K562 (cell line): ENCODE measurements at regions not wholly inside any gene's neighbourhood (a gene's known extent, or its start where the extent isn't known, plus 50 kb on each side); places are given as distances from the start of the nearest gene placed in this dataset.

ENCODE experiments used
- ATAC-seq: fragments of 200-7000 bp; cut with Tn5 transposase; 3 replicates; pipeline ENCODE4 v1.9.1; 2020; ENCODE audit warnings: moderate library complexity
- BruUV-seq: library from RNA; stranded (reverse); fragments of 400-500 nt; replicated peaks from 2 replicates; lab custom pipeline; 2021; lab: Mats Ljungman, UMichigan
- CTCF ChIA-PET: fragments of 300-600 bp; formaldehyde crosslinking; extraction: SDS; loops from one replicate; lab custom pipeline; 2021; ENCODE audit warnings: low intra/inter-chr PET ratio; lab: Yijun Ruan, JAX
- POLR2A ChIA-PET: fragments of 300-600, 350-650 bp; sonication (Branson Sonifier 250); formaldehyde crosslinking; extraction: SDS; loops from one replicate; lab custom pipeline; 2021; ENCODE audit warnings: antibody characterized with exemption, inconsistent platforms; lab: Yijun Ruan, JAX
- DNase-seq, 4 experiments: peaks; one replicate each; pipeline versions ENCODE4 v3.0.0 to v3.0.0-alpha.2; 2011 to 2018; ENCODE audit warnings: low spot score in 3 of 4, mixed read lengths in 3 of 4; ENCODE audit errors: extremely low read depth in 1 of 4
- FAIRE-seq: peaks from 2 replicates; lab custom pipeline; 2011; peaks lifted over from hg19 to GRCh38; lab: Jason Lieb, UNC
- H2AFZ ChIP-seq: 2 replicates; pipeline ENCODE4 v1.6.0; 2011; ENCODE audit warnings: low read depth, low read length, control low read depth, inconsistent platforms
- H3K27ac ChIP-seq: fragments of 200-600 bp; 3 replicates; pipeline ENCODE4 v1.8.0; 2011; ENCODE audit warnings: low read depth, mild to moderate bottlenecking, control low read depth, inconsistent platforms, low read length, moderate library complexity, mixed read lengths; ENCODE audit errors: extremely low read depth
- H3K27me3 ChIP-seq, 2 experiments: fragments of 300-600 bp in 1 of 2; 2 replicates in 1 of 2; 3 replicates in 1 of 2; pipeline versions ENCODE4 v1.6.0 to v1.8.0; 2011; ENCODE audit warnings: inconsistent platforms in 2 of 2, low read length in 2 of 2, mild to moderate bottlenecking in 1 of 2, mixed read lengths in 1 of 2, moderate library complexity in 1 of 2; ENCODE audit not compliant: control insufficient read depth in 2 of 2, insufficient read depth in 2 of 2
- H3K36me3 ChIP-seq: fragments of 300-600 bp; 3 replicates; pipeline ENCODE4 v1.8.0; 2011; ENCODE audit warnings: mild to moderate bottlenecking, low read length, inconsistent platforms; ENCODE audit not compliant: control insufficient read depth, insufficient read depth
- H3K4me1 ChIP-seq, 2 experiments: fragments of 200-600 bp in 1 of 2; replicated peaks in 1 of 2; 2 replicates in 1 of 2; 3 replicates in 1 of 2; pipeline versions ENCODE4 v1.5.1 to v1.8.0; 2011; ENCODE audit warnings: inconsistent platforms in 2 of 2, low read length in 2 of 2, mild to moderate bottlenecking in 1 of 2, mixed read lengths in 1 of 2, moderate library complexity in 1 of 2; ENCODE audit not compliant: control insufficient read depth in 2 of 2, insufficient read depth in 2 of 2
- H3K4me2 ChIP-seq: 2 replicates; pipeline ENCODE4 v1.6.1; 2011; ENCODE audit warnings: low read length, control low read depth, inconsistent platforms, mixed read lengths; ENCODE audit not compliant: insufficient read depth
- H3K4me3 ChIP-seq: fragments of 200-600 bp; sonication (generic), shearing (Covaris generic); 2 replicates; pipeline ENCODE4 v1.5.1; 2016; ENCODE audit warnings: control low read depth, inconsistent platforms
- H3K79me2 ChIP-seq: fragments of 200-600 bp; 3 replicates; pipeline ENCODE4 v1.8.0; 2011; ENCODE audit warnings: low read length, inconsistent platforms; ENCODE audit not compliant: control insufficient read depth, insufficient read depth
- H3K9ac ChIP-seq, 2 experiments: 2 replicates each; pipeline versions ENCODE4 v1.6.0 to v1.6.1; 2011; ENCODE audit warnings: low read depth in 2 of 2, low read length in 2 of 2, control low read depth in 1 of 2, inconsistent platforms in 1 of 2, mild to moderate bottlenecking in 1 of 2, mixed read lengths in 1 of 2; ENCODE audit not compliant: insufficient read depth in 1 of 2
- H3K9me1 ChIP-seq: one replicate; pipeline ENCODE4 v1.6.0; 2011; ENCODE audit warnings: inconsistent platforms, mild to moderate bottlenecking, low read length, moderate library complexity; ENCODE audit not compliant: control insufficient read depth, insufficient read depth
- H3K9me3 ChIP-seq: replicated peaks from 2 replicates; pipeline ENCODE4 v1.5.1; 2011; ENCODE audit warnings: low read depth, low read length, inconsistent platforms; ENCODE audit not compliant: control insufficient read depth, insufficient read depth
- H4K20me1 ChIP-seq: replicated peaks from 2 replicates; pipeline ENCODE4 v1.6.1; 2011; ENCODE audit warnings: low read length, inconsistent platforms, mixed read lengths; ENCODE audit not compliant: control insufficient read depth, insufficient read depth
- HINFP ChIP-seq: fragments of 450-650 bp; conservative IDR thresholded peaks from 2 replicates; pipeline ENCODE4 v1.6.1; 2016; ENCODE audit warnings: missing genetic modification characterization, low read depth, mild to moderate bottlenecking, control low read depth, missing compliant biosample characterization
- JUNB ChIP-seq: fragments of 450-650 bp; formaldehyde crosslinking; conservative IDR thresholded peaks from 2 replicates; pipeline ENCODE4 v1.4.0; 2020; ENCODE audit warnings: mild to moderate bottlenecking
- LCOR ChIP-seq: sonication (generic); formaldehyde crosslinking; IDR thresholded peaks from 2 replicates; pipeline ENCODE4 v1.8.0; 2022; ENCODE audit warnings: mild to moderate bottlenecking, missing genetic modification reagents
- PHF21A ChIP-seq: fragments of 450-650 bp; IDR thresholded peaks from 2 replicates; pipeline ENCODE4 v1.6.1; 2017; ENCODE audit warnings: low read depth, borderline replicate concordance
- POLR2AphosphoS5 ChIP-seq: IDR thresholded peaks from 2 replicates; pipeline ENCODE4 v1.6.1; 2011; ENCODE audit warnings: mild to moderate bottlenecking, low read depth, low read length, moderate library complexity; ENCODE audit not compliant: control insufficient read depth, insufficient read depth
- POLR2H ChIP-seq: IDR thresholded peaks from 2 replicates; pipeline ENCODE4 v1.6.1; 2016; ENCODE audit warnings: missing genetic modification characterization, low read depth, mild to moderate bottlenecking, control low read depth, missing compliant biosample characterization, moderate library complexity
- PTRF ChIP-seq: fragments of 450-650 bp; IDR thresholded peaks from 2 replicates; pipeline ENCODE4 v1.6.1; 2016; ENCODE audit warnings: mild to moderate bottlenecking, missing genetic modification characterization, missing compliant biosample characterization
- SAFB ChIP-seq: fragments of 200-400 bp; formaldehyde crosslinking; IDR thresholded peaks from 2 replicates; pipeline ENCODE4 v1.6.1; 2017; ENCODE audit warnings: low read depth, low read length, borderline replicate concordance
- SP2 ChIP-seq: IDR thresholded peaks from 2 replicates; pipeline ENCODE4 v1.6.1; 2011; ENCODE audit warnings: mild to moderate bottlenecking, low read depth, low read length, moderate library complexity; ENCODE audit not compliant: poor library complexity, severe bottlenecking; ENCODE audit errors: extremely low read depth
- TGIF2 ChIP-seq: sonication (generic); formaldehyde crosslinking; IDR thresholded peaks from 2 replicates; pipeline ENCODE4 v1.8.1; 2022; ENCODE audit warnings: mild to moderate bottlenecking, missing genetic modification reagents, moderate library complexity
- U2AF2 ChIP-seq: fragments of 200-400 bp; formaldehyde crosslinking; optimal IDR thresholded peaks from 2 replicates; pipeline ENCODE3; 2017; ENCODE audit warnings: low read depth, mild to moderate bottlenecking, low read length
- ZBTB34 ChIP-seq: fragments of 250-450 bp; sonication (Bioruptor Pico); IDR thresholded peaks from 2 replicates; pipeline ENCODE4 v1.8.0; 2021; ENCODE audit warnings: mild to moderate bottlenecking, moderate library complexity
- ZNF143 ChIP-seq: sonication (generic); formaldehyde crosslinking; IDR thresholded peaks from 2 replicates; pipeline ENCODE4 v1.9.0; 2022; ENCODE audit warnings: mild to moderate bottlenecking, missing genetic modification reagents
- ZNF184 ChIP-seq: sonication (generic); formaldehyde crosslinking; IDR thresholded peaks from 2 replicates; pipeline ENCODE4 v1.5.0; 2020; ENCODE audit warnings: missing genetic modification reagents
- ZNF282 ChIP-seq: sonication (generic); formaldehyde crosslinking; IDR thresholded peaks from 2 replicates; pipeline ENCODE4 v1.8.1; 2023; ENCODE audit warnings: missing genetic modification reagents
- ZNF311 ChIP-seq: fragments of 250-450 bp; sonication (Bioruptor Pico); IDR thresholded peaks from 2 replicates; pipeline ENCODE4 v1.4.0; 2020; ENCODE audit warnings: mild to moderate bottlenecking, moderate library complexity
- ZNF398 ChIP-seq: fragments of 250-450 bp; sonication (Bioruptor Pico); IDR thresholded peaks from 2 replicates; pipeline ENCODE4 v1.8.0; 2021; ENCODE audit warnings: moderate library complexity, mild to moderate bottlenecking, inconsistent platforms
- ZNF561 ChIP-seq: fragments of 450-650 bp; formaldehyde crosslinking; conservative IDR thresholded peaks from 2 replicates; pipeline ENCODE4 v1.4.0; 2020; ENCODE audit warnings: mild to moderate bottlenecking, moderate library complexity
- ZNF586 ChIP-seq: fragments of 450-650 bp; formaldehyde crosslinking; conservative IDR thresholded peaks from 2 replicates; pipeline ENCODE4 v1.4.0; 2020; ENCODE audit warnings: mild to moderate bottlenecking, moderate library complexity
- WGBS: fragments of 100-300 bp; shearing (Covaris generic); methylation state at CpG from one replicate; pipeline ENCODE4 v1.1.6; 2016; ENCODE audit warnings: low coverage, mixed read lengths; ENCODE audit not compliant: insufficient coverage; ENCODE audit errors: missing lambda C conversion rate; 5-methylcytosine and 5-hydroxymethylcytosine counted together
- in situ Hi-C: fragments of 300-500 bp; cut with MboI; formaldehyde crosslinking; loops from 4 replicates; pipeline ENCODE4 v1.15.0; 2018; ENCODE audit warnings: inconsistent platforms, mixed read lengths
- intact Hi-C: fragments of 100-400 bp; cut with micrococcal nuclease; formaldehyde crosslinking; loops from 2 replicates; pipeline ENCODE4 v1.14.2; 2022

- H3K4me1 ChIP-seq: peaks cover 0 to 8% of the 10 kb centered on the region in 2 experiments; a peak in 2 of 5 replicates
- H3K9me3 ChIP-seq: no peaks in the 10 kb centered on the region
- FAIRE-seq (no peak), ATAC-seq (no peak)
- no peak overlapping the region for H3K4me3 ChIP-seq
- no peaks in the 10 kb centered on the region for H3K36me3 ChIP-seq
- no TSS peak for BruUV-seq
- POLR2A ChIA-PET: interaction anchor here (0.6 to 0.7 kb wide), 2 partner anchors 18 to 741 kb away, joined by 3 read pairs; no protein-coding TSS in a partner anchor
- peaks cover 5% of the 10 kb centered on the region in 2 experiments; a peak in 2 of 5 replicates for H3K27me3 ChIP-seq
- intact Hi-C loops: loop anchor here (10.0 kb wide), 1 partner anchor 529 kb away; no protein-coding TSS in a partner anchor
- H4K20me1 ChIP-seq: no peaks in the 10 kb centered on the region
- H3K9ac ChIP-seq: no peak overlapping the region
- H3K9me1 ChIP-seq: no peaks in the 10 kb centered on the region
- H3K27ac ChIP-seq: no peak overlapping the region
- TF ChIP-seq POLR2AphosphoS5: no peak
- TF ChIP-seq ZNF586 (CRISPR knock-in tag): no peak
- no peak for TF ChIP-seq POLR2H (tag)
- TF ChIP-seq ZNF311: no peak
- no peak for TF ChIP-seq TGIF2 (CRISPR knock-in tag)
- no peak for TF ChIP-seq LCOR (CRISPR knock-in tag)
- no peak for TF ChIP-seq PHF21A
- TF ChIP-seq ZNF143 (CRISPR knock-in tag): no peak
- TF ChIP-seq PTRF (tag): no peak
- no peak for TF ChIP-seq SP2
- TF ChIP-seq ZNF282: no peak
- no peak for TF ChIP-seq SAFB
- no peak for TF ChIP-seq ZNF184 (CRISPR knock-in tag)
- no peak for TF ChIP-seq JUNB (CRISPR knock-in tag)
- no peak for TF ChIP-seq ZNF561 (CRISPR knock-in tag)
- no peak for TF ChIP-seq U2AF2
- no peak for TF ChIP-seq ZBTB34 (CRISPR knock-in tag)
- TF ChIP-seq ZNF398 (CRISPR knock-in tag): no peak
- TF ChIP-seq HINFP: no peak
- TF ChIP-seq, all 486 proteins: peak for 0
- Histone ChIP-seq H3K79me2 (no peaks in the 10 kb centered on the region), H2AFZ (no peak overlapping the region), H3K4me2 (no peak overlapping the region)
- in situ Hi-C loops: no loop called here
- DNase-seq: no peak
- CTCF ChIA-PET: no interaction called here
- 4% methylated on average over 4 of the region's 4 CpGs for WGBS
These were observed 71.5 kb upstream of the NR5A2 start for GRCh38 chr1:199956005-199956404.
